ENCODE measurements at regions not wholly inside any gene's neighbourhood (a gene's known extent, or its start where the extent isn't known, plus 50 kb on each side); places are given as distances from the start of the nearest gene placed in this dataset.

DNA sequence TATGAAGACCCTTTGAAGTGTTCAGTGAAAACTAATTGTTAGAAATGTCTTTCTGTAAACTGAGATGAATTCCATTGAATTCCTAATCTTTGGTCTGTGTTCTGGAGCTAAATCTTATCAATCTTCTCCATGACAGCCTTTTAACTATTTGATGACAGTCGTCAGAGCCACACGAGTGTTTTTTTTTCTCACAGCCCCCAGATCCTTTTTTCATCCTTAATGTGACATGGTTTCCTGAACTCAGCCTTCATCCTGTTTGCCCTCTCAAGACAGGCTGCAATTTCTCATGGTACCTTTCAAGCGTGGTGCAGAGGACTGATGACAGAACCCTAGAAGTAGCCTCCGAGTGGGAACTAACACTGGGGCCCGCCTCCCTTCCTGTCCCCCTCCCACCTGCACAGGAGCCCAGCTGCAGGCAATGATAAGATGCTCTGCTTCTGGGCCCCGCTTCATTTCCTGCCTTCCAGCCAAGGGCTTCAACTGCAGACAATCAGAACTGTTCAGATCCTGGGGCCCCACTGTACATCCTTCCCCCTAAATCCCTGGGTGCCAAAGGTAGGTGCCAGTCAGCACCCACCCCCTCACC is 114.6 kb upstream of the VAV3 start:
- no peak for TF ChIP-seq POLR2A (IDR thresholded peaks at IDR 0.05)
- TF ChIP-seq, protein P1, sequence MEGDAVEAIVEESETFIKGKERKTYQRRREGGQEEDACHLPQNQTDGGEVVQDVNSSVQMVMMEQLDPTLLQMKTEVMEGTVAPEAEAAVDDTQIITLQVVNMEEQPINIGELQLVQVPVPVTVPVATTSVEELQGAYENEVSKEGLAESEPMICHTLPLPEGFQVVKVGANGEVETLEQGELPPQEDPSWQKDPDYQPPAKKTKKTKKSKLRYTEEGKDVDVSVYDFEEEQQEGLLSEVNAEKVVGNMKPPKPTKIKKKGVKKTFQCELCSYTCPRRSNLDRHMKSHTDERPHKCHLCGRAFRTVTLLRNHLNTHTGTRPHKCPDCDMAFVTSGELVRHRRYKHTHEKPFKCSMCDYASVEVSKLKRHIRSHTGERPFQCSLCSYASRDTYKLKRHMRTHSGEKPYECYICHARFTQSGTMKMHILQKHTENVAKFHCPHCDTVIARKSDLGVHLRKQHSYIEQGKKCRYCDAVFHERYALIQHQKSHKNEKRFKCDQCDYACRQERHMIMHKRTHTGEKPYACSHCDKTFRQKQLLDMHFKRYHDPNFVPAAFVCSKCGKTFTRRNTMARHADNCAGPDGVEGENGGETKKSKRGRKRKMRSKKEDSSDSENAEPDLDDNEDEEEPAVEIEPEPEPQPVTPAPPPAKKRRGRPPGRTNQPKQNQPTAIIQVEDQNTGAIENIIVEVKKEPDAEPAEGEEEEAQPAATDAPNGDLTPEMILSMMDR (IDR thresholded peaks at IDR 0.05), result no peak
